ENCODE measurements at regions not wholly inside any gene's neighbourhood (a gene's known extent, or its start where the extent isn't known, plus 50 kb on each side); places are given as distances from the start of the nearest gene placed in this dataset.
"Not testable (repeated sequence)": the region's sequence is repeated elsewhere in the genome, so short reads cannot be mapped to it uniquely, and the experiment has no call there.

DNA sequence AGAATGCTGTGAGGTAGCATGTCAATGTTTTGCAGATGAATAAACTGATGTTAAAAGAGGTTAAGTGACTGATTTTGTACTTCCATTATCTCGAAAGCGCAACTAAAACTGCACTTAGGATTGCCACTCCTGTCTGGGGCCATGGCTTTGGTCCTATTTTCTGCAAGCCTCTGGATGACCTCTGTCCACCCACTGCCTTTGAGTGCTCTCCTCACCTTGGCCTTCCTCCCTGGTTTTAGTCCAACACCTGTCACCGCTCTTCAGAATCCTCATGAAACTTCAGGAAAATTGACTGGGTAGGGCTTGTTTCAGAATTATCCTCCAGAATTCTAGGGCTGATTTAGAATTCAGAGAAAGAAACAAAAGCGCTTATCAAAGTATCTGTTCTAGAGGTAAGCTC, 51.1 kb upstream of the HNMT start:
- Histone ChIP-seq H3K27me3 (ENCODE audit: insufficient read depth, low read depth) (no peaks in the 10 kb centered on the region), H2AFZ (ENCODE audit: low read depth) (no peak overlapping the region), H3K36me3 (ENCODE audit: insufficient read depth) (no peaks in the 10 kb centered on the region), H3K4me2 (no peak overlapping the region), H3K9ac (no peak overlapping the region), H4K20me1 (ENCODE audit: insufficient read depth) (no peaks in the 10 kb centered on the region), H3K4me3 (IDR thresholded peaks at IDR 0.05; ENCODE audit: insufficient read depth, low read depth, low read length) (no peak overlapping the region), H3K79me2 (ENCODE audit: insufficient read depth, low read depth) (no peaks in the 10 kb centered on the region), H3K27ac (no peak overlapping the region), H3K4me1 (ENCODE audit: low read depth, poor library complexity, severe bottlenecking) (peaks cover 31% of the 10 kb centered on the region)
- TF ChIP-seq, protein P1, sequence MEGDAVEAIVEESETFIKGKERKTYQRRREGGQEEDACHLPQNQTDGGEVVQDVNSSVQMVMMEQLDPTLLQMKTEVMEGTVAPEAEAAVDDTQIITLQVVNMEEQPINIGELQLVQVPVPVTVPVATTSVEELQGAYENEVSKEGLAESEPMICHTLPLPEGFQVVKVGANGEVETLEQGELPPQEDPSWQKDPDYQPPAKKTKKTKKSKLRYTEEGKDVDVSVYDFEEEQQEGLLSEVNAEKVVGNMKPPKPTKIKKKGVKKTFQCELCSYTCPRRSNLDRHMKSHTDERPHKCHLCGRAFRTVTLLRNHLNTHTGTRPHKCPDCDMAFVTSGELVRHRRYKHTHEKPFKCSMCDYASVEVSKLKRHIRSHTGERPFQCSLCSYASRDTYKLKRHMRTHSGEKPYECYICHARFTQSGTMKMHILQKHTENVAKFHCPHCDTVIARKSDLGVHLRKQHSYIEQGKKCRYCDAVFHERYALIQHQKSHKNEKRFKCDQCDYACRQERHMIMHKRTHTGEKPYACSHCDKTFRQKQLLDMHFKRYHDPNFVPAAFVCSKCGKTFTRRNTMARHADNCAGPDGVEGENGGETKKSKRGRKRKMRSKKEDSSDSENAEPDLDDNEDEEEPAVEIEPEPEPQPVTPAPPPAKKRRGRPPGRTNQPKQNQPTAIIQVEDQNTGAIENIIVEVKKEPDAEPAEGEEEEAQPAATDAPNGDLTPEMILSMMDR (conservative IDR thresholded peaks at IDR 0.05; ENCODE audit: low read depth, low read length) = no peak

DNA sequence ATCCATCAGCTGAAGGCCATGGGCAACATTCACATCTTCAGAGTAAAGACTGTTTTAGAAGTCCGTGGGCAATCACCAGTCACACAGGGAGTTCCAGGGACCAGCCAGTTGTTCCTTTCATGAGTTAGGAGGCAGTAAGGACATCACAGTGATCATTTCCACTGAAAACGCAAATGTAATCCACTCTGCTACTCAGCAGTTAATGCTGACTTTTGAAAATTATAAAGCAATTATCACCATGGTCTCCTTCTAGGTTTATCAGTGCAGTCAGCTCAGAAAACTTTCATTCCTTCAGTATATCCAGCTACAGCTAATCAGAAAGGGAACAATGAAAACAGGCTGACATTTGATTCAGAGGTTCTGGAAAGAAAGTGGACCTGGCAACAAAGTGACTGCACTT, 50.6 kb upstream of the HNMT start:
- H3K4me3 ChIP-seq (IDR thresholded peaks at IDR 0.05; ENCODE audit: insufficient read depth, low read depth, low read length); H3K27ac ChIP-seq; H3K27me3 ChIP-seq (ENCODE audit: insufficient read depth, low read depth); H3K79me2 ChIP-seq (ENCODE audit: insufficient read depth, low read depth); H4K20me1 ChIP-seq (ENCODE audit: insufficient read depth); H3K9ac ChIP-seq; H3K36me3 ChIP-seq (ENCODE audit: insufficient read depth); H2AFZ ChIP-seq (ENCODE audit: low read depth); H3K4me2 ChIP-seq: not testable (repeated sequence)
- peaks cover 31% of the 10 kb centered on the region for H3K4me1 ChIP-seq (ENCODE audit: low read depth, poor library complexity, severe bottlenecking)

Measured in KMS-11 (cell line).